K562 (cell line): ENCODE measurements at regions not wholly inside any gene's neighbourhood (a gene's known extent, or its start where the extent isn't known, plus 50 kb on each side); places are given as distances from the start of the nearest gene placed in this dataset.

Experiments used
- ATAC-seq: fragments of 200-7000 bp; cut with Tn5 transposase; 3 replicates; pipeline ENCODE4 v1.9.1; 2020; ENCODE audit warnings: moderate library complexity
- BruUV-seq: library from RNA; stranded (reverse); fragments of 400-500 nt; replicated peaks from 2 replicates; lab custom pipeline; 2021; lab: Mats Ljungman, UMichigan
- CTCF ChIA-PET: fragments of 300-600 bp; formaldehyde crosslinking; extraction: SDS; loops from one replicate; lab custom pipeline; 2021; ENCODE audit warnings: low intra/inter-chr PET ratio; lab: Yijun Ruan, JAX
- POLR2A ChIA-PET: fragments of 300-600, 350-650 bp; sonication (Branson Sonifier 250); formaldehyde crosslinking; extraction: SDS; loops from one replicate; lab custom pipeline; 2021; ENCODE audit warnings: antibody characterized with exemption, inconsistent platforms; lab: Yijun Ruan, JAX
- DNase-seq, 4 experiments: peaks; one replicate each; pipeline versions ENCODE4 v3.0.0 to v3.0.0-alpha.2; 2011 to 2018; ENCODE audit warnings: low spot score in 3 of 4, mixed read lengths in 3 of 4; ENCODE audit errors: extremely low read depth in 1 of 4
- FAIRE-seq: peaks from 2 replicates; lab custom pipeline; 2011; peaks lifted over from hg19 to GRCh38; lab: Jason Lieb, UNC
- H2AFZ ChIP-seq: 2 replicates; pipeline ENCODE4 v1.6.0; 2011; ENCODE audit warnings: low read depth, low read length, control low read depth, inconsistent platforms
- H3K27ac ChIP-seq: fragments of 200-600 bp; 3 replicates; pipeline ENCODE4 v1.8.0; 2011; ENCODE audit warnings: low read depth, mild to moderate bottlenecking, control low read depth, inconsistent platforms, low read length, moderate library complexity, mixed read lengths; ENCODE audit errors: extremely low read depth
- H3K27me3 ChIP-seq, 2 experiments: fragments of 300-600 bp in 1 of 2; 2 replicates in 1 of 2; 3 replicates in 1 of 2; pipeline versions ENCODE4 v1.6.0 to v1.8.0; 2011; ENCODE audit warnings: inconsistent platforms in 2 of 2, low read length in 2 of 2, mild to moderate bottlenecking in 1 of 2, mixed read lengths in 1 of 2, moderate library complexity in 1 of 2; ENCODE audit not compliant: control insufficient read depth in 2 of 2, insufficient read depth in 2 of 2
- H3K36me3 ChIP-seq: fragments of 300-600 bp; 3 replicates; pipeline ENCODE4 v1.8.0; 2011; ENCODE audit warnings: mild to moderate bottlenecking, low read length, inconsistent platforms; ENCODE audit not compliant: control insufficient read depth, insufficient read depth
- H3K4me1 ChIP-seq, 2 experiments: fragments of 200-600 bp in 1 of 2; replicated peaks in 1 of 2; 2 replicates in 1 of 2; 3 replicates in 1 of 2; pipeline versions ENCODE4 v1.5.1 to v1.8.0; 2011; ENCODE audit warnings: inconsistent platforms in 2 of 2, low read length in 2 of 2, mild to moderate bottlenecking in 1 of 2, mixed read lengths in 1 of 2, moderate library complexity in 1 of 2; ENCODE audit not compliant: control insufficient read depth in 2 of 2, insufficient read depth in 2 of 2
- H3K4me2 ChIP-seq: 2 replicates; pipeline ENCODE4 v1.6.1; 2011; ENCODE audit warnings: low read length, control low read depth, inconsistent platforms, mixed read lengths; ENCODE audit not compliant: insufficient read depth
- H3K4me3 ChIP-seq: fragments of 200-600 bp; sonication (generic), shearing (Covaris generic); 2 replicates; pipeline ENCODE4 v1.5.1; 2016; ENCODE audit warnings: control low read depth, inconsistent platforms
- H3K79me2 ChIP-seq: fragments of 200-600 bp; 3 replicates; pipeline ENCODE4 v1.8.0; 2011; ENCODE audit warnings: low read length, inconsistent platforms; ENCODE audit not compliant: control insufficient read depth, insufficient read depth
- H3K9ac ChIP-seq, 2 experiments: 2 replicates each; pipeline versions ENCODE4 v1.6.0 to v1.6.1; 2011; ENCODE audit warnings: low read depth in 2 of 2, low read length in 2 of 2, control low read depth in 1 of 2, inconsistent platforms in 1 of 2, mild to moderate bottlenecking in 1 of 2, mixed read lengths in 1 of 2; ENCODE audit not compliant: insufficient read depth in 1 of 2
- H3K9me1 ChIP-seq: one replicate; pipeline ENCODE4 v1.6.0; 2011; ENCODE audit warnings: inconsistent platforms, mild to moderate bottlenecking, low read length, moderate library complexity; ENCODE audit not compliant: control insufficient read depth, insufficient read depth
- H3K9me3 ChIP-seq: replicated peaks from 2 replicates; pipeline ENCODE4 v1.5.1; 2011; ENCODE audit warnings: low read depth, low read length, inconsistent platforms; ENCODE audit not compliant: control insufficient read depth, insufficient read depth
- H4K20me1 ChIP-seq: replicated peaks from 2 replicates; pipeline ENCODE4 v1.6.1; 2011; ENCODE audit warnings: low read length, inconsistent platforms, mixed read lengths; ENCODE audit not compliant: control insufficient read depth, insufficient read depth
- CHCHD3 ChIP-seq: fragments of 250-450 bp; sonication (Bioruptor Pico); IDR thresholded peaks from 2 replicates; pipeline ENCODE4 v2.1.2; 2022; ENCODE audit warnings: mild to moderate bottlenecking
- GABPB2 ChIP-seq: fragments of 250-450 bp; sonication (Bioruptor Pico); conservative IDR thresholded peaks from 2 replicates; pipeline ENCODE4 v1.5.1; 2021; ENCODE audit warnings: mild to moderate bottlenecking
- HNRNPL ChIP-seq: fragments of 200-400 bp; formaldehyde crosslinking; IDR thresholded peaks from 2 replicates; pipeline ENCODE4 v1.6.1; 2017; ENCODE audit warnings: low read depth, mild to moderate bottlenecking, low read length
- ZNF224 ChIP-seq: sonication (generic); formaldehyde crosslinking; IDR thresholded peaks from 2 replicates; pipeline ENCODE4 v1.8.0; 2022; ENCODE audit warnings: mild to moderate bottlenecking, missing genetic modification reagents
- WGBS: fragments of 100-300 bp; shearing (Covaris generic); methylation state at CpG from one replicate; pipeline ENCODE4 v1.1.6; 2016; ENCODE audit warnings: low coverage, mixed read lengths; ENCODE audit not compliant: insufficient coverage; ENCODE audit errors: missing lambda C conversion rate; 5-methylcytosine and 5-hydroxymethylcytosine counted together
- in situ Hi-C: fragments of 300-500 bp; cut with MboI; formaldehyde crosslinking; loops from 4 replicates; pipeline ENCODE4 v1.15.0; 2018; ENCODE audit warnings: inconsistent platforms, mixed read lengths
- intact Hi-C: fragments of 100-400 bp; cut with micrococcal nuclease; formaldehyde crosslinking; loops from 2 replicates; pipeline ENCODE4 v1.14.2; 2022
- TF ChIP-seq, protein P1 (sequence below): fragments of 250-450 bp; sonication (Bioruptor Pico); IDR thresholded peaks from 2 replicates; pipeline ENCODE4 v1.8.0; 2022; ENCODE audit warnings: inconsistent platforms, mild to moderate bottlenecking, moderate library complexity, borderline replicate concordance
- TF ChIP-seq, protein P2 (sequence below): IDR thresholded peaks from 2 replicates; pipeline ENCODE4 v1.6.1; 2012; ENCODE audit warnings: low read depth, low read length, improper control_type of control experiment, borderline replicate concordance

DNA sequence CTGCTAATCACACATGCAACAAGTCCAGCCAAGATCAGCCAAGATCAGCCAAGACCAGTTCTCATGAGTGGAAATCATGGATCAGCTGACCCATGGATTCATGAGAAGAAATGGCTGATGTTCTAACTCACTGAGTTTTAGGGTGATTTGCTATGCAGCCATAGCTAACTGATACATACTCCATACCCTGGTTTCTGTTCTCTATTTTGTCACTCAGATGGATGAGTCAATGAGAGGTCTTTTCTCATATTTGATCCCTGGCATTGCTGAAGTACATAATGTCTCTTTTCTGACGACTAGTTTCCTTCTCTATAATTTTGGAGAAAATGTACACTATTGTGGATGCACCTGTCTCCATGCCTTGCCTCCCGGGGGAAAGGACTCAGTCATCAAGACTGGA, 118.4 kb upstream of the LY86 start:
- FAIRE-seq, result no peak
- no peak for ATAC-seq
- no TSS peak for BruUV-seq

More for the DNA sequence above, 118.4 kb upstream of the LY86 start:
- Histone ChIP-seq H3K36me3 (no peaks in the 10 kb centered on the region), H3K27me3 (peaks cover 0 to 4% of the 10 kb centered on the region in 2 experiments; a peak in 2 of 5 replicates), H3K4me1 (no peaks in the 10 kb centered on the region), H3K4me3 (no peak overlapping the region), H3K4me2 (no peak overlapping the region), H3K9me3 (no peaks in the 10 kb centered on the region), H4K20me1 (no peaks in the 10 kb centered on the region), H3K9me1 (no peaks in the 10 kb centered on the region), H2AFZ (no peak overlapping the region), H3K79me2 (no peaks in the 10 kb centered on the region), H3K27ac (no peak overlapping the region), H3K9ac (no peak overlapping the region)
- TF ChIP-seq HNRNPL (no peak), ZNF224 (CRISPR knock-in tag) (no peak), CHCHD3 (CRISPR knock-in tag) (no peak), GABPB2 (CRISPR knock-in tag) (no peak)
- TF ChIP-seq, protein P1, sequence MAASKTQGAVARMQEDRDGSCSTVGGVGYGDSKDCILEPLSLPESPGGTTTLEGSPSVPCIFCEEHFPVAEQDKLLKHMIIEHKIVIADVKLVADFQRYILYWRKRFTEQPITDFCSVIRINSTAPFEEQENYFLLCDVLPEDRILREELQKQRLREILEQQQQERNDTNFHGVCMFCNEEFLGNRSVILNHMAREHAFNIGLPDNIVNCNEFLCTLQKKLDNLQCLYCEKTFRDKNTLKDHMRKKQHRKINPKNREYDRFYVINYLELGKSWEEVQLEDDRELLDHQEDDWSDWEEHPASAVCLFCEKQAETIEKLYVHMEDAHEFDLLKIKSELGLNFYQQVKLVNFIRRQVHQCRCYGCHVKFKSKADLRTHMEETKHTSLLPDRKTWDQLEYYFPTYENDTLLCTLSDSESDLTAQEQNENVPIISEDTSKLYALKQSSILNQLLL, result no peak
- TF ChIP-seq, protein P2, sequence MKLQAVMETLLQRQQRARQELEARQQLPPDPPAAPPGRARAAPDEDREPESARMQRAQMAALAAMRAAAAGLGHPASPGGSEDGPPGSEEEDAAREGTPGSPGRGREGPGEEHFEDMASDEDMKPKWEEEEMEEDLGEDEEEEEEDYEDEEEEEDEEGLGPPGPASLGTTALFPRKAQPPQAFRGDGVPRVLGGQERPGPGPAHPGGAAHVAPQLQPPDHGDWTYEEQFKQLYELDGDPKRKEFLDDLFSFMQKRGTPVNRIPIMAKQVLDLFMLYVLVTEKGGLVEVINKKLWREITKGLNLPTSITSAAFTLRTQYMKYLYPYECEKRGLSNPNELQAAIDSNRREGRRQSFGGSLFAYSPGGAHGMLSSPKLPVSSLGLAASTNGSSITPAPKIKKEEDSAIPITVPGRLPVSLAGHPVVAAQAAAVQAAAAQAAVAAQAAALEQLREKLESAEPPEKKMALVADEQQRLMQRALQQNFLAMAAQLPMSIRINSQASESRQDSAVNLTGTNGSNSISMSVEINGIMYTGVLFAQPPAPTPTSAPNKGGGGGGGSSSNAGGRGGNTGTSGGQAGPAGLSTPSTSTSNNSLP, result no peak
- no peak for DNase-seq
- intact Hi-C loops (no loop called here), in situ Hi-C loops (no loop called here)
- ChIA-PET CTCF (no interaction called here), POLR2A (no interaction called here)
- WGBS, result 0% methylated on average over 2 of the region's 2 CpGs
